ENCODE measurements at regions not wholly inside any gene's neighbourhood (a gene's known extent, or its start where the extent isn't known, plus 50 kb on each side); places are given as distances from the start of the nearest gene placed in this dataset.

DNA sequence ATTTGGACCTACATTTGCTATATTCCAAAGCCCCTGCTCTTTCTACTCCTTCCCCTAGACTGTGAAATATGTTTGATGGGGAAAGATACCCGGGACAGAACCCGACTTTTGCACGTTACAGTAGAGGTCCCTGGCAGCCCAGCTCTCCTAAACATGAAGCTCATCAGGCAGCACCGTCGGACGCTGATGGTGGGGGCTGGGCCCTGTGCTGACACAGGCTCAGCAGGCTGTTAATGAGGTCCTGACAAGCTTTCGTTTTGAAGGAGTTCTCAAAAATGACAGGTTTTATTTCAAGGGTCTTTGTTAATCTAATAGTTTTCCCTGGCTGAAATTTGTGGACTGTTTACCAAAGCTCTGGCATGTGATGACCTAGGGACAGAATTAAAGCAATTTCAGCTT, 102.3 kb downstream of the SLC25A47 start:
- Histone ChIP-seq H2AFZ (ENCODE audit: low read depth, low read length, poor library complexity, severe bottlenecking) (no peak overlapping the region), H3K9me2 (ENCODE audit: insufficient read depth) (no peaks in the 10 kb centered on the region), H4K20me1 (ENCODE audit: insufficient read depth) (no peaks in the 10 kb centered on the region), H3K4me3 (replicated peaks in 1 of 2; ENCODE audit: low read depth in 1 of 2, low read length in 2 of 2) (no peak overlapping the region), H3K9me3 (ENCODE audit: control insufficient read depth in 1 of 2, insufficient read depth in 1 of 2, low read depth in 1 of 2, low read length in 2 of 2) (no peaks in the 10 kb centered on the region), H3K79me2 (ENCODE audit: insufficient read depth, low read length) (no peaks in the 10 kb centered on the region), H3K27ac (ENCODE audit: low read depth, low read length) (no peak overlapping the region; the same call in 1 of the 2 replicates), H3K4me2 (ENCODE audit: low read length) (peak overlapping the region; percentile 39), H3K9ac (ENCODE audit: low read length) (no peak overlapping the region), H3K36me3 (ENCODE audit: control insufficient read depth in 1 of 2, insufficient read depth in 2 of 2, low read length in 2 of 2) (no peaks in the 10 kb centered on the region), H3K4me1 (ENCODE audit: control insufficient read depth in 1 of 2, insufficient read depth in 2 of 2, low read length in 2 of 2) (peaks cover 29 to 33% of the 10 kb centered on the region in 2 experiments), H3K27me3 (ENCODE audit: insufficient read depth, low read length) (no peaks in the 10 kb centered on the region)
- TF ChIP-seq POLR2A (IDR thresholded peaks at IDR 0.05; ENCODE audit: borderline replicate concordance, extremely low read depth, insufficient read depth, insufficient read length) (no peak), CBX3 (IDR thresholded peaks at IDR 0.05; ENCODE audit: low read depth) (no peak), CEBPB (IDR thresholded peaks at IDR 0.05; ENCODE audit: low read depth) (no peak), SIN3A (IDR thresholded peaks at IDR 0.05; ENCODE audit: low read depth) (no peak), TCF7L2 (IDR thresholded peaks at IDR 0.05; ENCODE audit: borderline replicate concordance, extremely low read depth, insufficient read depth, insufficient read length) (no peak), SP1 (IDR thresholded peaks at IDR 0.05; ENCODE audit: low read depth) (no peak), SRF (IDR thresholded peaks at IDR 0.05; ENCODE audit: low read depth) (no peak), ELF1 (IDR thresholded peaks at IDR 0.05; ENCODE audit: borderline replicate concordance, low read depth) (no peak), YY1 (IDR thresholded peaks at IDR 0.05; ENCODE audit: extremely low read depth, insufficient replicate concordance, low read depth, low read length) (no peak), ZFX (IDR thresholded peaks at IDR 0.05) (no peak), POLR2AphosphoS5 (IDR thresholded peaks at IDR 0.05; ENCODE audit: low read depth, low read length) (no peak), EZH2phosphoT487 (IDR thresholded peaks at IDR 0.05; ENCODE audit: borderline replicate concordance) (no peak), FOSL1 (IDR thresholded peaks at IDR 0.05; ENCODE audit: low read depth) (no peak), EZH2 (IDR thresholded peaks at IDR 0.05) (no peak)
- TF ChIP-seq, protein P1, sequence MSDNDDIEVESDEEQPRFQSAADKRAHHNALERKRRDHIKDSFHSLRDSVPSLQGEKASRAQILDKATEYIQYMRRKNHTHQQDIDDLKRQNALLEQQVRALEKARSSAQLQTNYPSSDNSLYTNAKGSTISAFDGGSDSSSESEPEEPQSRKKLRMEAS (IDR thresholded peaks at IDR 0.05) = no peak
- TF ChIP-seq, protein P2, sequence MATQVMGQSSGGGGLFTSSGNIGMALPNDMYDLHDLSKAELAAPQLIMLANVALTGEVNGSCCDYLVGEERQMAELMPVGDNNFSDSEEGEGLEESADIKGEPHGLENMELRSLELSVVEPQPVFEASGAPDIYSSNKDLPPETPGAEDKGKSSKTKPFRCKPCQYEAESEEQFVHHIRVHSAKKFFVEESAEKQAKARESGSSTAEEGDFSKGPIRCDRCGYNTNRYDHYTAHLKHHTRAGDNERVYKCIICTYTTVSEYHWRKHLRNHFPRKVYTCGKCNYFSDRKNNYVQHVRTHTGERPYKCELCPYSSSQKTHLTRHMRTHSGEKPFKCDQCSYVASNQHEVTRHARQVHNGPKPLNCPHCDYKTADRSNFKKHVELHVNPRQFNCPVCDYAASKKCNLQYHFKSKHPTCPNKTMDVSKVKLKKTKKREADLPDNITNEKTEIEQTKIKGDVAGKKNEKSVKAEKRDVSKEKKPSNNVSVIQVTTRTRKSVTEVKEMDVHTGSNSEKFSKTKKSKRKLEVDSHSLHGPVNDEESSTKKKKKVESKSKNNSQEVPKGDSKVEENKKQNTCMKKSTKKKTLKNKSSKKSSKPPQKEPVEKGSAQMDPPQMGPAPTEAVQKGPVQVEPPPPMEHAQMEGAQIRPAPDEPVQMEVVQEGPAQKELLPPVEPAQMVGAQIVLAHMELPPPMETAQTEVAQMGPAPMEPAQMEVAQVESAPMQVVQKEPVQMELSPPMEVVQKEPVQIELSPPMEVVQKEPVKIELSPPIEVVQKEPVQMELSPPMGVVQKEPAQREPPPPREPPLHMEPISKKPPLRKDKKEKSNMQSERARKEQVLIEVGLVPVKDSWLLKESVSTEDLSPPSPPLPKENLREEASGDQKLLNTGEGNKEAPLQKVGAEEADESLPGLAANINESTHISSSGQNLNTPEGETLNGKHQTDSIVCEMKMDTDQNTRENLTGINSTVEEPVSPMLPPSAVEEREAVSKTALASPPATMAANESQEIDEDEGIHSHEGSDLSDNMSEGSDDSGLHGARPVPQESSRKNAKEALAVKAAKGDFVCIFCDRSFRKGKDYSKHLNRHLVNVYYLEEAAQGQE (IDR thresholded peaks at IDR 0.05; ENCODE audit: low read depth) = no peak
- TF ChIP-seq, protein P3, sequence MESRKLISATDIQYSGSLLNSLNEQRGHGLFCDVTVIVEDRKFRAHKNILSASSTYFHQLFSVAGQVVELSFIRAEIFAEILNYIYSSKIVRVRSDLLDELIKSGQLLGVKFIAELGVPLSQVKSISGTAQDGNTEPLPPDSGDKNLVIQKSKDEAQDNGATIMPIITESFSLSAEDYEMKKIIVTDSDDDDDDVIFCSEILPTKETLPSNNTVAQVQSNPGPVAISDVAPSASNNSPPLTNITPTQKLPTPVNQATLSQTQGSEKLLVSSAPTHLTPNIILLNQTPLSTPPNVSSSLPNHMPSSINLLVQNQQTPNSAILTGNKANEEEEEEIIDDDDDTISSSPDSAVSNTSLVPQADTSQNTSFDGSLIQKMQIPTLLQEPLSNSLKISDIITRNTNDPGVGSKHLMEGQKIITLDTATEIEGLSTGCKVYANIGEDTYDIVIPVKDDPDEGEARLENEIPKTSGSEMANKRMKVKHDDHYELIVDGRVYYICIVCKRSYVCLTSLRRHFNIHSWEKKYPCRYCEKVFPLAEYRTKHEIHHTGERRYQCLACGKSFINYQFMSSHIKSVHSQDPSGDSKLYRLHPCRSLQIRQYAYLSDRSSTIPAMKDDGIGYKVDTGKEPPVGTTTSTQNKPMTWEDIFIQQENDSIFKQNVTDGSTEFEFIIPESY (IDR thresholded peaks at IDR 0.05; ENCODE audit: extremely low read depth, insufficient replicate concordance, low read length) = no peak
- TF ChIP-seq, protein P4, sequence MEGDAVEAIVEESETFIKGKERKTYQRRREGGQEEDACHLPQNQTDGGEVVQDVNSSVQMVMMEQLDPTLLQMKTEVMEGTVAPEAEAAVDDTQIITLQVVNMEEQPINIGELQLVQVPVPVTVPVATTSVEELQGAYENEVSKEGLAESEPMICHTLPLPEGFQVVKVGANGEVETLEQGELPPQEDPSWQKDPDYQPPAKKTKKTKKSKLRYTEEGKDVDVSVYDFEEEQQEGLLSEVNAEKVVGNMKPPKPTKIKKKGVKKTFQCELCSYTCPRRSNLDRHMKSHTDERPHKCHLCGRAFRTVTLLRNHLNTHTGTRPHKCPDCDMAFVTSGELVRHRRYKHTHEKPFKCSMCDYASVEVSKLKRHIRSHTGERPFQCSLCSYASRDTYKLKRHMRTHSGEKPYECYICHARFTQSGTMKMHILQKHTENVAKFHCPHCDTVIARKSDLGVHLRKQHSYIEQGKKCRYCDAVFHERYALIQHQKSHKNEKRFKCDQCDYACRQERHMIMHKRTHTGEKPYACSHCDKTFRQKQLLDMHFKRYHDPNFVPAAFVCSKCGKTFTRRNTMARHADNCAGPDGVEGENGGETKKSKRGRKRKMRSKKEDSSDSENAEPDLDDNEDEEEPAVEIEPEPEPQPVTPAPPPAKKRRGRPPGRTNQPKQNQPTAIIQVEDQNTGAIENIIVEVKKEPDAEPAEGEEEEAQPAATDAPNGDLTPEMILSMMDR (IDR thresholded peaks at IDR 0.05 in 2 of 3, conservative IDR thresholded peaks at IDR 0.05 in 1 of 3; ENCODE audit: borderline replicate concordance in 1 of 3, insufficient read depth in 1 of 3, low read depth in 2 of 3, low read length in 2 of 3) = no peak
- TF ChIP-seq, protein P5, sequence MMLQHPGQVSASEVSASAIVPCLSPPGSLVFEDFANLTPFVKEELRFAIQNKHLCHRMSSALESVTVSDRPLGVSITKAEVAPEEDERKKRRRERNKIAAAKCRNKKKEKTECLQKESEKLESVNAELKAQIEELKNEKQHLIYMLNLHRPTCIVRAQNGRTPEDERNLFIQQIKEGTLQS (IDR thresholded peaks at IDR 0.05) = no peak
- no TSS peak for BruUV-seq (replicated peaks)
- RAD21 ChIA-PET (ENCODE audit: low non-redundant PET in 1 of 2, low total read pairs in 2 of 2, uncharacterized antibody in 2 of 2, unreplicated experiment in 2 of 2) = interaction anchor here in 1 of 2 experiments (1.4 kb wide), 1 partner anchor 13 kb away, joined by 3 read pairs; no protein-coding TSS in a partner anchor
- DNase-seq (ENCODE audit: low read depth, low spot score) (no peak), ATAC-seq (no peak)
- CTCF ChIA-PET = interaction anchor here (0.7 to 1.8 kb wide), 2 partner anchors 14 to 228 kb away, joined by 3 to 7 read pairs; no protein-coding TSS in a partner anchor
- intact Hi-C loops (cut with micrococcal nuclease) = no loop called here
- POLR2A ChIA-PET = no interaction called here

Data from HCT116 (cell line).